GM21619 (cell line): ENCODE measurements at regions not wholly inside any gene's neighbourhood (a gene's known extent, or its start where the extent isn't known, plus 50 kb on each side); places are given as distances from the start of the nearest gene placed in this dataset.

Source experiments
- ATAC-seq: cut with Tn5 transposase; IDR thresholded peaks from one replicate; pipeline ENCODE4 v1.9.1; 2021; ENCODE audit not compliant: unreplicated experiment

DNA sequence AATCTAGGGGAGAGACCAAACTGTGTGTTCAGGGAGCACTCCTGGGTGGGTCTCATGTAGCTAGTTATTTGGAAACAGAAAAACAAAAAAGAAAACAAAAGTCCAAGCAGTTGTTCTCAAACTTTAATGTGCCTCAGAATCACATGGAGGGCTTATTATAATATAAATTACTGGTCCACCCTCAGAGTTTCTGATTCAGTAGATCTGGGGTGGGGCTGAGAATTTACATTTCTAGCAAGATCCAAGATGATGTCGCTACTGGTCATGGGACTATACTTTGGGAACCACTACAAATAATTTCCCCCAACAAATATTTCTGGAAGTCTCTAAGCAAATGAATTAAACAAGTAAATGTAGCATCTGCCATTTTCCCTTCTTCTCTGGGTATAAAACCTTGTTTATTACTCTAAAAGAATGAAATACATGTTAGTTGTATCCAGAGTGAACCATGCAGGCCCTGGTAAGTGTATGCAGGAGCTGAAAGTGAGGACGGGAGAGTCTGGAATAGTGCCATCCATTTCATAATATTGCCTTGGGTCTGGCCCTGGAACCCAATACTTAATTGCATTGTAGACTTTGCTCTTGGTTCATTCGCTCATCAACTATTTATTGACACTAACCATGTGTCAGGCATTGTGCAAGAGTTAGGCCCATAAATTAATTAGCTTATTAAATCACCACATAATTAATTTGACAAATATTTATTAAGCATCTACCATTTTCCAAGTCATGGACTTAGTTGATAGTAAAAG lies 490.8 kb downstream of the EPM2A start:
- no peak for ATAC-seq

DNA sequence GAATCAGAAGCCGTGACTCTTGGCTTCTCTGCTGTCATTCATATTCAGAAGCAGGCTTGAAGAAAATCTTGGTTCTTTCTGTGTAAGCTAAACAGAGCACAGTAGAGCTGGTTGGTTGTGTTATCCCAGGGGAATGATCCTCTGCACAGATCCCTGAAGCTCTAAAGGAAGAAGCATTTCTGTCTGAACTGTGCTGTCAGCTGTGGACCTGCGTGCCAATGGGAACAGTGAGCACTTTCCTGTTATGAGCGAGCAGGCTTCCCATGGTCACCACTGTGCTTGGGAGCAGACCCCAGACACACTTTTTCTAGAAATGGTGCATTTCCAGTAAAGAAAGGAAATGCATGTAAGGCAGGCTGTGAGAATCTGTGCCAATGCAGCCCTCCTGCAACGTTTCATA lies 490.2 kb downstream of the EPM2A start:
- ATAC-seq, result no peak

DNA sequence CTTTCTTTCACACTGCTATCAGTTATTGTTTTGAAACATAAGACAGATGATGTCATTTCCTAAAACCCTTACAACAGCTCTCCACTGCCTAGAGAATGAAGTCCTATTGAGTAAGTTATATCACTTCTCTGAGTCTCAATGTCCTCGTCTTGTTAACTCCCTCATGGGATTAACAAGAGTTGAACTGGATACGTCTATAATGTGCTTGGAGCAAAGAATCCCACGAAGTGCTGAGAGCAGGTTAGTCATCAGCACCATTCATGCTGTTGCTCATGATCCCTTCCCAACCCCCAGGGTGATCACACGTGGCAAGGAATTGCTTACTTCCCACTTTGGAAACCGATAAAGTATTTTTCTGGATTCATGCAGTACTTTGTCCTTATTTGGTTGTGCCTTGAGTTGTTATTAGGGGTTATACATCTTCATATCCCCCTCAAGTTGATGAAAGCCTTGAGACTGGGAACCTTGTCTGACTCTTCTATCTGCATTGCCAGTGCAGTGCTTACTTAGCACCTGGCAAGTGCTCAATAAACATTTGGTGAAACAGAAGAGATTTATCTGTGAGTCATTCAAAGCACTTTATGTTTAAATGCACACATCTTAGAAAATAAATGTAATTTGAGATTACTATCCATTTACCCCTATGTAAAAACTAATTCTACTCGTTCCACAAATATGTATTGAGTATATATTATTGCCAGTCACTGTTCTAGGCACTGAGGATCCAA lies 487.5 kb downstream of the EPM2A start:
- ATAC-seq, result no peak

- ATAC-seq, result no peak
Observed at GRCh38 chr6:145250436-145250835, 484.9 kb downstream of the EPM2A start.

GRCh38 chr6:145252737-145253136 lies 482.6 kb downstream of the EPM2A start:
- ATAC-seq, result no peak

DNA sequence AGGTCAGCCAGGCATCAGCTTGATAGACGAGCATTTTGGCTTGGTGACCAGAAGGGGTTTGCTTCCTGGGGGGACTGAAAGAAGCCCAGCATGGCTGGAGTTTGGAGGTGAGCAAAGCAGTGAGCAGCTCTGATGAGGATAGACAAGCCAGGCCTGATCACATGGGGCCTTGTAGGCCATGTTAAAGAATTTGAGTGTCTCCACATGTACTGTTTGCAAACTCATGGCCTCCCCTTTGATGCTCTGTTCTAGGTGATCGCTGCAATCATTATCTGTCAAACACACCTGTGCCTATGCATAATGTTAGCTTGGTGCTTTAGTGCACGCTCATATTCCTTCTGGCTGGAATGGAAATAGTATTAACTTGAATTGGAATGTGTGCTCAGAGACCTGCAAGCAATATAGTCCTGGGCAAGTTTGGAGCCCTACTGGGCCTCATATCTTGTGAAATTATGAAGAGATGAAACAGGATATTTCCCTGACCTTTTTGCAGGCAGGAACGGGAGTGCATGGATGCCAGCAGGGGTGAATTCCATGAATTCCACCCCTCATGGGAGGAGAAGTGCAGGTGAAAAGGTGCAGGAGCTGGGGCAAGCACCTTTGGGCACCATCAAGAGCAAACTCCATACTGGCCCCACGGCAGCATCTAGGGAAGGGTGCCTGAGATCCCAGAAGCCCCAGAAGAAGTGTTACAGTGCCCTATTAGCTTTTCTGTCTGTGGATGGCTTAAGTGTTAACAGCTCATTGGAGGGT lies 480.5 kb downstream of the EPM2A start:
- ATAC-seq, result no peak

DNA sequence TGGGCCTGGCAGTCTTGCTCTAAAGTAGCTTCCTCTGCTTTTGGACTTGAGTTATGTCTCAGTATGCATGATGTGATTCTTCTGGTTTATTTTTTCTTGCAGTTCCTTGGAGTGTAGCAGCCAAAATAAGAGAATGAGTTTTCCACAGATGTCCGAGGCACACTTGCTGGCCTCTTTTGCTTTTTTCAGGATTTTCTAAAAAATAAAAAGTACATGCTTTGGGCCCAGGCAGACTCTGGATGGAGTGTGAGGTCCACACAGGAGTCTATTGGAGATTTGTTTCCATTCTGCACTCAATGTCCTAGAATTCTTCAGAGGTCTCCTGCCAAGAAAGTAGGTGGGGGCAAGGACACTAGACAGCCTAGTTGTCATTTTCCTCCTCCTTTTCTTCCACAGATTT lies 477.6 kb downstream of the EPM2A start:
- no peak for ATAC-seq

DNA sequence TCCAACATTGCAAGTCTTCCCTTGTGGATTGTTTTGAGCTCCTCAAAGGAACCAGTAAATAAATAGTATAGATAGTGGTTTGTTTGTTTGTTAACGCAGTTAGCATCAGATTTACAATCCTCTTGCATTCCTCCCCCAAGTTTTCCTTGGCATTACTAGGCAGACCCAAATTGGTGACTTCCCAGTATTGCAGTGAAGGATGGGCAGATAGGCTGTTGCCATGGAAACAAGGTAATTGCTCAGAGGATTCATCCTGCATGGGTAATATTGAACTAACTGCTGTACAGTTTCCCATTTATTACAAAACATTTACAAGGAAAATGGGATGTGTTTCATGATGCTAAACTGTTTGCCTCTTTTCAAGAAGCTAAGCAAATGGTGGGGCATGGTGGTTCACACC lies 477.2 kb downstream of the EPM2A start:
- no peak for ATAC-seq

DNA sequence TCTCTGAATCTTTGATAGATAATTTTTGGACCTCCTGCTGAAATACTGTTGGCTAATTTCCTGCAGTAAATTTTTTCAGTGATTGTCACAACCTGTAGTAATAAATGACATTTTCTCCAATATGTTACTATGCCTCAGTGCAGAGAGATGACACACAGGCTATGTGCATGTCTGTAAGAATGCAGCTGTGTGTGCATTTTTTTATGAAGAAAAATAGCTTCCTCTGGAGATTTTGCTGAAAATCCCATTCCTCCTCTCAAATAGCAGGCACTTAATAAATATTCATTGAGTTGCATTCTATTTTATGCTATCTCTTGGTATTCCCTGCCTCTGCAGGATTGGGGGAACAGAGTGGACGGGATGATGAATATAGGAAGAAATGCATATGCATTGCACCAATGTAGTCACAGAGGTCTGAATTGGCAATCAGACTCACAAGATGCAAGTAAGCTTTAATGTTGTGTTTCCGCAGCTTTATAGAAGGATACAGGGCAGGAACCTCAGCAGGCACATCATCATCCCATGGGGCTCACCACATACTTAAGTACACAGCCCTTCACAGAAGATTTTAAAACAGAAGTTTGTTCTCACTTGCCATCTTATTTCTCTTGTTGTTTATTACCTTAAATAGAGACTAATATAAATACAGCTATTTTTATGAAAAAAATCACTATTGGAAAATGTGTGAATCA lies 474.7 kb downstream of the EPM2A start:
- ATAC-seq, result no peak

DNA sequence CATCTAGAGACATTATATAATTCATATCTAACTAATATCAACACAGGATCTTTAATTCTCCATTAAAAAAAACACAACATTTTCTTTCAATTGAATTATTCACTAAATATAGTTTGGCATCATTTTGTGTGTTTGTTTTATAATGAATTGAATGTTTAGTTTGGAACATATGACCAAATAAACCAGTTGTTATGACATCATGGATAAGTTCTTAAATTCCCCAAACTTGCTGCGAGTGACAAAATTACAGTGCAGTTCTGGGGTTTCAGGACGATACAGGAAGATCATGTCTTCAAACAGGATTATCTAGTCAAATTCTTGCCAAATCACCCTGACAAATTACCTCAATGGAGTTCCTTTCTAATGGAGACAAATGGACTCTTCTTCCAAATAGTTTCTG lies 473.6 kb downstream of the EPM2A start:
- ATAC-seq, result no peak

DNA sequence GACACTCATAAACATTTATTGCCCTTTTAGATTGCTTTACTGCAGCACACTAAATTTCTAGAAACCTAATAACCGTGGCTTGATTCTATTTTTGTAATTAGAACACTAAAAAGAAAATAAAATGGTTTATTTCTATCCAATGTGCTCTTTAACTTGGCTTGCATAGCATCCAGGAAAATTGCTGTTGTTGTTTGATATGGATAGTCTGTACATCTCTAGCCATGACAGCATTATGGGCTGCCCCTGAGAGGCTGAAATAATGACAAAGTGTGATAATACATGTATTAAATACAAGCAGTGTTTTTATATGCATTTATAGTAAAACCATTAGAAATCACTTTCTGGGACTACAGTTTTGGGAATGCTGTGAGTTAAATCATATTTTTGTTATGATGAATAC lies 472.5 kb downstream of the EPM2A start:
- no peak for ATAC-seq

- no peak for ATAC-seq
Observed at GRCh38 chr6:145263778-145264211, 471.5 kb downstream of the EPM2A start.

DNA sequence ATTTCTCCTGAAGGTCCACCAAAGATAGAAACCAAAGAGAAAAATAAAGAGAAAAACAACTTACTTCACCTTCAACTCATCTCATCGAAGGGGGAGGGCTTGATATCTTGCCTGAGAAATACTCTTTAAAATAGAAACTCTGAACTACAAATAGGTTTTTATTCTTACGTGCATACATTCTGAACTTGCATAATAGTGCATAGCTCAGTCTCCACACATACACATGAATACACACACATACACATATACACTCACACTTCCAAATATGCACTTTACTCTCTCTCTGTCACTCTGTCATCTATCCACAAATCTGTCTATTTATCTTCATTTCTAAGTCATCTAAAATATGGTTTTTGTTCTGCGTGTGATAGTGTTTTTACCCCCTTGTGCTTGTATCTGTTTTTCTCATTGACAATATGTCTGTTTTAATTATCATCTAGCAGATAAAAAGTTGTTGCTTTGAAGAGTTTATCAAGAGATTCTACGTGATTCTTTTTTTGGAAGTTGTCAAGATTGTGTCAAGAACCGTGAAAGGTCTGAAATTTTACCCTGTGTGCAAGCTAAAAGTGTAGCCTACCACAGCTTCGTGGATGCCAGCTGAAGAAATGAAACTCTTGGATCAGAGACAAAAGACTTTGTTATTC lies 468.8 kb downstream of the EPM2A start:
- ATAC-seq, result no peak

DNA sequence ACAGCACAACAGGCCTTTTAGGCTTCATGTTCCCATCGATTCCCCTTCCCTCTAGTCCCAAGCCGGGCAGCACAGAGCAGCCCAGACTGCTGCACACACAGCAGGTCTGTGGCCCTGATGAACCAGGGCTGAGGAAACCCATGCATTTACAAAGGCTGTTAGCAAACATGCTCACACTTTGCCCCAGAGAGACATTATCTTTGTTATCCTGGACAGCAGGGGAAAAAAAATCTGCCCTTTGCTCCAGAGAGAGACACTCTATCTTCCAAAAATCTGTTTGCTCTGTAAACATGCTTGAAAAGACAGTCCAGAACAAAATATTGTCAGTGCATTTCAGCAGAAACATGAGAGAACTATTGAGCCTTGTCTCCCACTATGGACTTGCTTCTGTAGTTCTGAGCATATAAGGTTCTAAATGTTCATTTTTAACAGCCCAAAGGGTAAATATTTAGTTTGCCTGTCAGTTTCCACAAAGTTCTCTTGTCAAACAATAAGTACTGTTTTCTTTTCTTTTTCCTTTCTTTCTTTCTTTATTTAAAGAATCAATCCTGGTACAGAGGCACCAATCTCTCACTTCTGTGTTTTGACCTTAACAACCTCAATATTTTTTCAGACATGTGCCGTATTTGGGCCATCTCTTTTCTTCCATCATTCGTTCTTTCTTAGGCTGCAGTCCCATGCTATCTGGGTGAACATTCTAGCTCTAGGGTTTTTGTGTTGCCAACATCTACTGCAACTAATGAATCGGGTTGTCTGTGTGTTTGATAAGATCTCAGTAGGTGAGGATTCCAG lies 468.0 kb downstream of the EPM2A start:
- ATAC-seq, result no peak

GRCh38 chr6:145270464-145270863 lies 464.9 kb downstream of the EPM2A start:
- ATAC-seq, result no peak

DNA sequence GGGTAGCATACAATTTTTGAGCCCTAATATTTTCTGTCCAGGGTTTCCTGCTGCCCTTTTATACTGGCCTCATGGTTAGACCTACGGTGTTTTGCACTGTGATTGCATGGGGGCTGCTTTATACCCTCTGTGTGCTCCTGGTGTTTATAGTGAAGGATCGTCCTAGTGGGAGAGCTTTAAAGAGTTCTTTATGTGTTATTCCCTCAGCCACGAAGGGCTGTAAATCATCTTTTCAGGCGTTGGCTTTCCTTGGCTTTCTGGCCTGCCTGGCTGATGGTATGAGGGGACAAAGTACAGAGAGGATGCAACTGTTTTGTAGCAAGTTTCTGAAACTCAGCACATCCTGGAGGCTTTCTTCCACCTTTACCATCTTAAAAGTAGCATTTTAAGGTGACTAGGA lies 464.3 kb downstream of the EPM2A start:
- no peak for ATAC-seq

DNA sequence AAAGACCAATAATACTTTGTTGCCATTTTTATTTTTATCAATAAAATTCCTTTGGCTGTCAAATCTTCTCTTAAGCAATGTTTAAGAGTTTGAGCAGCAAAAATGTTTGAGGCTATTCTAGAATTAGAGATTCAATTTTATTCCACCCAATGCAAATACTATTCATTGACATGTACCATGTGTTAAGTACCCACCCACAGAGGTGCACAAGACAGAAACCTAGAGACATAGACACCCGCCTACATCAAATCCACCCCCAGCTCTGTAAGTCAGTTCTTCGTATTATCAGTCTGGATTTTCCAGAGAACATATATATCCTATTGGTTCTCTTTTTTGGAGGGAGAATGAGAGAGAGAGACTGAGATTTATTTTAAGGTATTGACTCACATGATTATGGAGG lies 463.7 kb downstream of the EPM2A start:
- no peak for ATAC-seq

DNA sequence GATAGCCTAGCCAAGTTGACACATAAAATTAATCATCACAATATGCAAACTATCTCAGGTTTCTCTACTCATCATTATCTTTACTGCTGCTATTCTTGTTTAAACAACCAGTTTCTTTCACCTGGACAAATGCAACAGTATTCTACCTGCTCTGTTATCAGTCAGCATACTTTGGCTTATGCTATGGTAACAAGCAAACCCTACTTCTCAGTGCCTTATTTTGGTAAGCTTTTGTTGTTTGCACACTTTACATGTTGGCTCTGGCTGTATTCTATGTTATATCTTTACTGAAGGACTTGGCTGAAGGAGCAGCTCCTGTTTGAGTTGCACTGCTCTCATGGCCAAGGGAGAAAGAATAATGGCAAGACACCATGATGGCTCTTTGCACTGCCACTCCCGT lies 463.1 kb downstream of the EPM2A start:
- ATAC-seq, result no peak

DNA sequence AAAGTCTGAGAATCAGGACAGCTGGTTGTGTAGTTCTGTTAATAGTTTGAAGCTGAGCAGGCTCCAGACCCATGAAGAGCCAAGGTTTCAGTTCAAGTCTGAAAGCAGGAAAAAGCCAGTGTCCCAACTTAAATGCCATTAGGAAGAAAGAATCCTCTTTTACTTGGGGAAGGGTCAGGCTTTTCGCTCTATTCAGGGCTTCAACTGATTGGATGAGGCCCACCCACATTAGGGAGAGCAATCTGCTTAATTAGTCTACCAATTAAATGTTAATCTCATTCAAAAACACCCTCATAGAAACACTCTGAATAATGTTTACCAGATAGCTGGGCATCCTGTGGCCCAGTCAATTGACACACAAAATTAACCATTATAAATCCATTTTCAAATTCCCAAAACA lies 462.2 kb downstream of the EPM2A start:
- ATAC-seq, result no peak

- ATAC-seq, result no peak
Observed at GRCh38 chr6:145274083-145274482, 461.2 kb downstream of the EPM2A start.
